HG03565 (cell line): ENCODE measurements at regions not wholly inside any gene's neighbourhood (a gene's known extent, or its start where the extent isn't known, plus 50 kb on each side); places are given as distances from the start of the nearest gene placed in this dataset.
"Not testable (repeated sequence)": the region's sequence is repeated elsewhere in the genome, so short reads cannot be mapped to it uniquely, and the experiment has no call there.

ENCODE experiments used
- ATAC-seq: cut with Tn5 transposase; IDR thresholded peaks from one replicate; pipeline ENCODE4 v1.9.1; 2021; ENCODE audit warnings: mild to moderate bottlenecking, moderate library complexity; ENCODE audit not compliant: unreplicated experiment

DNA sequence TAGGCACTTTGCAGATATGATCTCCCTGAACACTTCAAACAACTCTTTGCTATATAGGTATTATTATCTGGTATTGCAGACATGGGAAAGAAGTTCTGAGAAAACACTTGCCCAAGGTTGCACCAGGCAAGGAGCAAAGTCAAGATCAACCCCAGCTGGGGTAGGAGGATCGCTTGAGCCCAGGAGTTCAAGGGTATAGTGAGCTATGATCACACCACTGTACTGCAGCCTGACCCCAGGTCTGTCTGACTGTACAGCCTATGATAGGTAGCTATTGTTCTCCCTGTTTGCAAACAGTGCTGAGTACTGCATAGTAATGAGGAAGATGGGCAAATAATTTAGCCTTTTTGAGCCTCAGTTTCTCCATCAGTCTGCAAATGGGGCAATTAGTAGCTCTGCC lies 60.5 kb upstream of the GRK3 start:
- ATAC-seq = not testable (repeated sequence)

DNA sequence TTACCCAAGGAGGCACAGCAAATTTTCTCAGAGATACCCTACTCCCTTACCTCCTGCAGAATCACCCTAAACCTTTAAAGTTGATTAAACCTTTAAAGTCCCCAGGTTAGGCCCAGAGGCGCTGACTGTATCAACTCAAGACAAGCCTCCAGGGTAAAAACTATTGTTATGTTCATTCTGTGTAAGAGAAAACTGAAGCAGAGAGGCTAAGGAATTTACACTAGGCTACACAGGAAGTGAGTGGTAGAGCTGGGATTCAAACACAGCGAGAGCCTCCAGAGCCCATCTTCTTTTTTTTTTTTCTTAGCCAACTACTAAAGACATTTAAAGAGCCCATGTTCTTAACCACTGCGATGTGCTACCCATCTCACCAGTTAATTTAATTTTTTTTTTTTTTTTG lies 56.3 kb upstream of the GRK3 start:
- no peak for ATAC-seq

DNA sequence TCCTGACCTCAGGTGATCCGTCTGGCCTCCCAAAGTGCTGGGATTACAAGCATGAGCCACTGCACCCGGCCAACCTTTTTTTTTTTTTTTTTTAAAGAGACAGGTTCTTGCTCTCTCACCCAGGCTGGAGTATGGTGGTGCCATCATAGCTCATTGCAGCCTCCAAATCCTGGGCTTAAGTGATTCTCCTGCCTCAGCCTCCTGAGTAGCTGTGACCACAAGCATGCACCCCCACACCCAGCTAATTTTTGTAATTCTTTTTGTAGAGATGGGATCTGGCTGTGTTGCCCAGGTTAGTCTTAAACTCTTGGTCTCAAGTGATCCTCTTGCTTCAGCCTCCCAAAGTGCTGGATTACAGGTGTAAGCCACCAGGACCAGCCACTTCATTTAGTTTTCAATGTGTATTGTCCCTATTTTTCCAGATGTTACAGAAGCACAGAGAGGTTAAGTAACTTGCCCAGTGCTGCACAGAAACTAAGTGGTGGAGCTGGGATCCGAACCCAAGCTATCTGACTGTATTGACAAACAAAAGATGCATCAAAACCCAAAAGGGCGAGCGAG lies 55.6 kb upstream of the GRK3 start:
- ATAC-seq = no peak

DNA sequence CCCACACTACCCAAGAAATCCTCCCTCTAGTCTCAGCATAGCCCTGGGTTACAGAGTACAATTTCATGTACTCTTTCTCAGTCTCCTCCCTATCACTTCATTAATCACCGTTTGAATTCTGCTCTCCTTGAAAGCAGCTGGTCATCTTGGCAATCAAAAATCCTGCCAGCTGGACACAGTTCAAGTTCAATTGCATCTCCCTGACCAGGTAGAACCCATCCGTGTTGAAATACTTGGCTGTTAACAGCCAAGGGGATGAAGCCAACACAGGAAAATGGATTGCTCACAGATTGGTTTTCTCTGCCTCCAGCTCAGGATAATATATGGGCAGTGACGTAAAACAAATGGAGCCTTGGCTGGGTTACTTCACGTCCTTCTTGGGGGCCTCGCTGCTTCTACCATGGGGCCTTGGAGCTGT lies 55.1 kb upstream of the GRK3 start:
- ATAC-seq = no peak

DNA sequence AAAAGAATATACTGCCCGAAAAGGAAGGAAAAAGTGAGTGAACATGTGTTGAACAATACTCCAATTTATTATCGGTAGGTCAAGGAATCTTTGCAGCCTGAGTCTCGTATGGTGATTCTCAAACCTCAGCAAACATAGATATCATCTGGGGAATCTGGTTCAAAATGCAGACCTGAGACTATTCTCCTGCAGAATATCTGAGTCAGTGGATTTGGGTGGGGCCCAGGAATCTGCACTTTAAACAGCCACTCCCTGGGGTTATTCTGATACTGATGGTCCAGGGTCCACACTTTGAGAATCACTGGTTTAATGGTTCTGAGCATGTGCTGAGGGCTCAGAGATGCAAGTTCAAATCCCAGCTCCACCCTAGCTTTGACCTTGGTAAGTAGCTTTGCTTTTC lies 53.6 kb upstream of the GRK3 start:
- no peak for ATAC-seq

DNA sequence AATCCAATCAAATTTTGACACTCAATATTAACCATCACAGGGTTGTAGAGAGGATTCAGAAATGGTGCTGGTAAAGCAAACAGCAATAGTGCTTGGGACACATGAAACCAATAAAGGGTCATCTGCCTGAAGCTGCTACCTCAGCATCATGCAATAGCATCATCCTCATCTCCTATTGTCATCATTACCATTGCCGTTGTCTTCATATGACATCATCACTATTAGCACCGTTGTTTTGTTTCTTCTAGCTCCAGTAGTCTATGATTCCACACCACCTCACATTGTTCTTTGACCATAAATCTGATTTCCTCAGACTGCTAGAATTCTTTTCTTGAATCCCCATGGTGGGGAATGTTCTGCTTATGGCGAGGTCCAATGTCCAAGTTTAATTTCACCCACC lies 52.8 kb upstream of the GRK3 start:
- no peak for ATAC-seq

DNA sequence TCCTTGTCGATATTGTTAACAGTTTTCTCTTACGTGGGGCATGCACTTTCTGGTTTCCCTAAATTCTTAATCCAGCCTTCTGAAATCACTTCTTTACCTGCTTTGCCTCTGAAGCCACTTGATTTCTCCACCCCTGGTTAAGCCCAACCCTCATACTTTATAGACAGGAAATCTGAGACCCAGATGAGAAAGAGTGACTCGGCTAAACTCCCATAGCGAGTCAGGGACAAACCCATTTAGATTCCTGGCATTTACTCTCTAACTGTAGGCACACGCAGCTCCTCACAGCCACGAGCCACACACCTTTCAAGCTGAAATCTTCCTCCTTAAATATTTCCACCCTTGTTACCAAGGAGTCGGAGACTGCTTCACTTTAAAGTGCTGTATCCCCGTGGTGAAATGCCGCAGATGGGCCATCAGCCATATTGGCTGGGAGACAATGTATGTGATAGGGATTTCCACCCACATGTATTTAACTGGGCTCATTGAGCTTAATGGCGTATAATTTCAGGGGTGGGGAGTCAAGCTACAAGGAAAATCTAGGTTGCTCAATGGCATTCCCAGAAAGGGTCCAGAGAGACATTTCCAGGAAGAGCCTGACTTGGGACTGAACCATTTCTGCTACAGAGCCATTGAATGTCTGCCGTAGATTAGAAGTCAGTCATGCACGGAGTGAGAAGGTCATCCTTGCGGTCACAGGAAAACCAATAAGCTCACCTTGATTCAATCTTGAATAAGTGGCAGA lies 49.9 kb upstream of the GRK3 start:
- ATAC-seq = no peak
